NCI-H1694 treated with DMSO at 0.1 percent for 48 hours (cell line): ENCODE measurements at regions not wholly inside any gene's neighbourhood (a gene's known extent, or its start where the extent isn't known, plus 50 kb on each side); places are given as distances from the start of the nearest gene placed in this dataset.
A peak's percentile ranks its signal among the peaks of the same experiment; 100 is the strongest.

Experiments used
- DNase-seq: peaks from one replicate; lab custom pipeline; 2025; lab: John Stamatoyannopoulos, UW

GRCh38 chr12:14253496-14253895 is 112.0 kb upstream of the ATF7IP start:
- DNase-seq: no peak

- no peak for DNase-seq
Measured at GRCh38 chr12:14254781-14255180, 110.7 kb upstream of the ATF7IP start.

- no peak for DNase-seq
Measured at GRCh38 chr12:14256121-14256520, 109.4 kb upstream of the ATF7IP start.

- DNase-seq: peak; percentile 47
Measured at GRCh38 chr12:14256555-14257169, 108.8 kb upstream of the ATF7IP start.

GRCh38 chr12:14257303-14257733 is 108.2 kb upstream of the ATF7IP start:
- no peak for DNase-seq

- peak; percentile 95 for DNase-seq
Measured at GRCh38 chr12:14257734-14258574, 107.5 kb upstream of the ATF7IP start.

- no peak for DNase-seq
Measured at GRCh38 chr12:14258575-14258940, 106.9 kb upstream of the ATF7IP start.

- DNase-seq: no peak
Measured at GRCh38 chr12:14259481-14260010, 105.9 kb upstream of the ATF7IP start.

- no peak for DNase-seq
Measured at GRCh38 chr12:14260011-14260993, 105.2 kb upstream of the ATF7IP start.

GRCh38 chr12:14261096-14261495 is 104.4 kb upstream of the ATF7IP start:
- no peak for DNase-seq

GRCh38 chr12:14261861-14262260 is 103.6 kb upstream of the ATF7IP start:
- DNase-seq: no peak

GRCh38 chr12:14262771-14263511 is 102.5 kb upstream of the ATF7IP start:
- no peak for DNase-seq

GRCh38 chr12:14263742-14264141 is 101.7 kb upstream of the ATF7IP start:
- no peak for DNase-seq

GRCh38 chr12:14264316-14264715 is 101.2 kb upstream of the ATF7IP start:
- no peak for DNase-seq

- DNase-seq: no peak
Measured at GRCh38 chr12:14264778-14265177, 100.7 kb upstream of the ATF7IP start.

- no peak for DNase-seq
Measured at GRCh38 chr12:14268120-14268515, 97.4 kb upstream of the ATF7IP start.

- no peak for DNase-seq
Measured at GRCh38 chr12:14270392-14270791, 95.1 kb upstream of the ATF7IP start.

- no peak for DNase-seq
Measured at GRCh38 chr12:14272956-14273912, 92.2 kb upstream of the ATF7IP start.

- DNase-seq: no peak
Measured at GRCh38 chr12:14273913-14274311, 91.6 kb upstream of the ATF7IP start.

- DNase-seq: no peak
Measured at GRCh38 chr12:14275111-14275510, 90.4 kb upstream of the ATF7IP start.
